IMR-90 (cell line): ENCODE measurements at regions not wholly inside any gene's neighbourhood (a gene's known extent, or its start where the extent isn't known, plus 50 kb on each side); places are given as distances from the start of the nearest gene placed in this dataset.
A peak's percentile ranks its signal among the peaks of the same experiment; 100 is the strongest.

Experiments used
- BHLHE40 ChIP-seq: fragments of 150-350 bp; IDR thresholded peaks from 2 replicates; pipeline ENCODE4 v1.6.1; 2016; ENCODE audit warnings: mild to moderate bottlenecking, low read depth, low read length
- CEBPB ChIP-seq: IDR thresholded peaks from 2 replicates; pipeline ENCODE4 v1.6.1; 2012; ENCODE audit warnings: low read depth, low read length, improper control_type of control experiment
- MAFK ChIP-seq: IDR thresholded peaks from 2 replicates; pipeline ENCODE4 v1.6.1; 2012; ENCODE audit warnings: low read depth, low read length, improper control_type of control experiment
- MAZ ChIP-seq: IDR thresholded peaks from 2 replicates; pipeline ENCODE4 v1.6.1; 2012; ENCODE audit warnings: low read depth, mild to moderate bottlenecking, low read length, improper control_type of control experiment, moderate library complexity, borderline replicate concordance
- MXI1 ChIP-seq: IDR thresholded peaks from 2 replicates; pipeline ENCODE4 v1.6.1; 2012; ENCODE audit warnings: low read depth, mild to moderate bottlenecking, low read length, moderate library complexity, borderline replicate concordance
- NFE2L2 ChIP-seq: fragments of 150-350 bp; IDR thresholded peaks from 2 replicates; pipeline ENCODE4 v1.6.1; 2016; ENCODE audit warnings: low read depth, mild to moderate bottlenecking, low read length
- POLR2A ChIP-seq: IDR thresholded peaks from 2 replicates; pipeline ENCODE4 v1.6.1; 2012; ENCODE audit warnings: mild to moderate bottlenecking, low read depth, low read length
- RAD21 ChIP-seq: IDR thresholded peaks from 2 replicates; pipeline ENCODE4 v1.6.1; 2012; ENCODE audit warnings: low read length, improper control_type of control experiment
- RFX5 ChIP-seq: IDR thresholded peaks from 2 replicates; pipeline ENCODE4 v1.8.0; 2012; ENCODE audit warnings: low read depth, mild to moderate bottlenecking, low read length, moderate library complexity
- SMC3 ChIP-seq: fragments of 150-350 bp; IDR thresholded peaks from 2 replicates; pipeline ENCODE4 v1.6.1; 2016; ENCODE audit warnings: low read depth, mild to moderate bottlenecking, antibody characterized with exemption, low read length, moderate library complexity
- TF ChIP-seq, protein P1 (sequence below): conservative IDR thresholded peaks from 2 replicates; pipeline ENCODE4 v1.5.1; 2012; ENCODE audit warnings: mild to moderate bottlenecking, low read depth, low read length, improper control_type of control experiment
- TF ChIP-seq, protein P2 (sequence below): fragments of 150-350 bp; IDR thresholded peaks from 2 replicates; pipeline ENCODE4 v1.6.1; 2017; ENCODE audit warnings: mild to moderate bottlenecking, antibody characterized with exemption, low read length, low read depth

DNA sequence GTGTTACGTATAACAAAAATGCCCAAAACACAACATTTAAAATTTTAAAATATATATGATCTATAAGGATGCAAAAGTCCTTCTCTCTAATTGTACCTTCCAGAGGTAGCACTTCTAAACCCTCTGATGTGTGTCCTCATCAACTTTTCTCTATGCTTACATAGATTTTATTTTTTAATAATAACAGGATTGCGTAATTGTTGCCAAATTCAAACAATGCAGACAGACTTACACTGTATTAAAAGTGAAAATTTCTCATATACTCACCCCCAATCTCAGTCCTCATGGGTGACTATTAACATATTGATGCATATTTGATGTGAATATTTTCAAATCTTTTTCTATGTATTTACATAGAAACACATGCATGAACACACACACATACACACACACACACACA, 144.0 kb downstream of the RBMX2 start:
- TF ChIP-seq POLR2A, result no peak
- TF ChIP-seq, protein P1, sequence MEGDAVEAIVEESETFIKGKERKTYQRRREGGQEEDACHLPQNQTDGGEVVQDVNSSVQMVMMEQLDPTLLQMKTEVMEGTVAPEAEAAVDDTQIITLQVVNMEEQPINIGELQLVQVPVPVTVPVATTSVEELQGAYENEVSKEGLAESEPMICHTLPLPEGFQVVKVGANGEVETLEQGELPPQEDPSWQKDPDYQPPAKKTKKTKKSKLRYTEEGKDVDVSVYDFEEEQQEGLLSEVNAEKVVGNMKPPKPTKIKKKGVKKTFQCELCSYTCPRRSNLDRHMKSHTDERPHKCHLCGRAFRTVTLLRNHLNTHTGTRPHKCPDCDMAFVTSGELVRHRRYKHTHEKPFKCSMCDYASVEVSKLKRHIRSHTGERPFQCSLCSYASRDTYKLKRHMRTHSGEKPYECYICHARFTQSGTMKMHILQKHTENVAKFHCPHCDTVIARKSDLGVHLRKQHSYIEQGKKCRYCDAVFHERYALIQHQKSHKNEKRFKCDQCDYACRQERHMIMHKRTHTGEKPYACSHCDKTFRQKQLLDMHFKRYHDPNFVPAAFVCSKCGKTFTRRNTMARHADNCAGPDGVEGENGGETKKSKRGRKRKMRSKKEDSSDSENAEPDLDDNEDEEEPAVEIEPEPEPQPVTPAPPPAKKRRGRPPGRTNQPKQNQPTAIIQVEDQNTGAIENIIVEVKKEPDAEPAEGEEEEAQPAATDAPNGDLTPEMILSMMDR, result no peak
- TF ChIP-seq MAZ, result no peak
- no peak for TF ChIP-seq RAD21
- TF ChIP-seq BHLHE40, result no peak
- no peak for TF ChIP-seq MAFK
- no peak for TF ChIP-seq SMC3
- peak; percentile 75 for TF ChIP-seq CEBPB
- no peak for TF ChIP-seq RFX5
- no peak for TF ChIP-seq MXI1
- no peak for TF ChIP-seq NFE2L2
- TF ChIP-seq, protein P2, sequence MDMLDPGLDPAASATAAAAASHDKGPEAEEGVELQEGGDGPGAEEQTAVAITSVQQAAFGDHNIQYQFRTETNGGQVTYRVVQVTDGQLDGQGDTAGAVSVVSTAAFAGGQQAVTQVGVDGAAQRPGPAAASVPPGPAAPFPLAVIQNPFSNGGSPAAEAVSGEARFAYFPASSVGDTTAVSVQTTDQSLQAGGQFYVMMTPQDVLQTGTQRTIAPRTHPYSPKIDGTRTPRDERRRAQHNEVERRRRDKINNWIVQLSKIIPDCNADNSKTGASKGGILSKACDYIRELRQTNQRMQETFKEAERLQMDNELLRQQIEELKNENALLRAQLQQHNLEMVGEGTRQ, result no peak
